GM19438 (cell line): ENCODE measurements at regions not wholly inside any gene's neighbourhood (a gene's known extent, or its start where the extent isn't known, plus 50 kb on each side); places are given as distances from the start of the nearest gene placed in this dataset.

Experiments used
- ATAC-seq: cut with Tn5 transposase; IDR thresholded peaks from one replicate; pipeline ENCODE4 v1.9.1; 2021; ENCODE audit warnings: low read depth; ENCODE audit not compliant: unreplicated experiment

GRCh38 chr9:116042321-116042720, 111.3 kb upstream of the PAPPA start:
- no peak for ATAC-seq

DNA sequence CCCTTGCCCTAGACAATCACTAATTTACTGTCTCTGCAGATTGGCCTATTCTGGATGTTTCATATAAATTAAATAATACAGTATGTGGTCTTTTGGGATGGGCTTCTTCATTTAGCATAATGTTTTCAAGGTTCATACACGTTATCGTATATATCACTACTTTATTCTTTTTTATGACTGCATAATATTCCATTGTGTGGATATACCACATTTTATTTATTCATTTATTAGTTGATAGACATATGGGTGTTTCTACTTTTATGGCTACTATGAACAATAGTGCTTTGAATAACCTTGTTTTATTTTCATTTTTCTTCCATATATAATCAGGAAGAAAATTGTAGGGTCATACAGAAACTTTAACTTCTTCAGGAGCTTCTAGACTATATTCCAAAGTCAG, 108.5 kb upstream of the PAPPA start:
- ATAC-seq, result no peak

DNA sequence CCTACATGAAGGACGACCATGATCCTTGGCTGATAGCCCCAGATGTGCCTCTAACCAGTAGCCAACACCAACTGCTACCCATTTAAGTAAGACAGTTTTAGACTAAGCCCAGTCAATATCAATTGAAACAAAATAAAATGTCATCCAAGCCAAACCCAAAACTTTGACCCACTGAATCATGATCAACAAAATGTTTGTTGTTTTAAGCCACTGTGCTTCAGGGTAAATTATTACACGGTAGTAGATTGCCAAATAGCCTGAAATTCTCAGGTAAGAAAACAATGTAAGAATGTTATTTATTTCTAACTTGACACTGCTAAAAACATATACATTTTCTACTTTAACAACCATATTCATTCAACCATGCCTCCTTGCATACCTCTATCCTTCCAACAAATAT, 105.5 kb upstream of the PAPPA start:
- ATAC-seq, result no peak

GRCh38 chr9:116049456-116049855, 104.1 kb upstream of the PAPPA start:
- ATAC-seq, result no peak

DNA sequence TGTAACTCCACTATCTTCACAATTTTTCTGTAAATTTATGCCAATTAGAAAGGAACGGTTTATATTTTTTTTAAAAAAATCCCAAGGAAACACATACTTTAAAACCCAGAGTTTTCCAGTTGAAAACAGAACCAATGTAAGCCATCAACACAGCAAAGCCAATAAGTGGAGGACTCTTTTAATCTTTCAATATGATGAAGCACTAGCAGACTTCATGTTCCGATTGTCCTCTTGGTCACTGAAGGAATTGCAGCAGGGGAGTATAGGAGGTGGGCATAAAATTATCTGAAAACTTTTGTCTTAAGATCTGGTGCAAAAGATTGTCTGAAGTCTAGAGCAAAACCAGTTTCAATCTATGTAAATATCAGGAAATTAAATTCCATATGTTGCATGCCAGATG, 102.1 kb upstream of the PAPPA start:
- ATAC-seq, result no peak

DNA sequence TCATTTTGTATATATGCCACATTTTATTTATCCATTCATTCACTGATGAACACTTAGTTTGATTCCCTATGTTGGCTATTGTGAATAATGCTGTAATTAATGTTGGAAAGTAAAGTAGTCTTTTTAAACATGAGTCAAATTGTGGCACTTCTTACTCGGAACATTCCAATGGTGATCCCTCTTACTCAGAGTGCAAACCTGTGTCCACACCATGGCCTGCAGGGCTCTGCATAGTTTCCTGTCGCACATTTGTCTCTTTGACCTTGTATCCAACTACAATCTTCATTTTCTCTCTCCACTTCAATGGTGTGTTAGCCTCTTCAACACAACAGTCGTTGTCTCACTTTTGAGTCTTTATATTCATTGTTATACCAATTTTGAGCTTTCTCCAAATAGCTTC, 98.1 kb upstream of the PAPPA start:
- no peak for ATAC-seq

DNA sequence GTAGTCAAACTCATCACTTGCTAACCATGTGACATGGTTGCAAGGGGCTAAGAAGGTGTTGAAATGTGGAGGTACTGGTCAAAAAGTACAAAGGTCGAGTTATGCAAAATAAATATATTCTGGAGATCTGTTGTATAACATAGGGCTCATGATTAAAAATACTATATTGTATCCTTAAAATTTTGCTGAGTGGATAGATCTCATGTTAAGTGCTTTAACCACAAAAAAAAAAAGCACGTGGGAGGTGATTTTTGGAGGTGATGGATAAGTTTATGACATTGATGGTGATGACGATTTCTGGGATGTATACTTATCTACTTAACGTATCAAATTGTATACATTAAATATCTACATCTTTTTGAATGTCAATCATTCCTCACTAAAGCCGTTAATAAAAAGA, 96.2 kb upstream of the PAPPA start:
- ATAC-seq, result no peak

- ATAC-seq, result no peak
Observed at GRCh38 chr9:116058421-116058820, 95.2 kb upstream of the PAPPA start.

DNA sequence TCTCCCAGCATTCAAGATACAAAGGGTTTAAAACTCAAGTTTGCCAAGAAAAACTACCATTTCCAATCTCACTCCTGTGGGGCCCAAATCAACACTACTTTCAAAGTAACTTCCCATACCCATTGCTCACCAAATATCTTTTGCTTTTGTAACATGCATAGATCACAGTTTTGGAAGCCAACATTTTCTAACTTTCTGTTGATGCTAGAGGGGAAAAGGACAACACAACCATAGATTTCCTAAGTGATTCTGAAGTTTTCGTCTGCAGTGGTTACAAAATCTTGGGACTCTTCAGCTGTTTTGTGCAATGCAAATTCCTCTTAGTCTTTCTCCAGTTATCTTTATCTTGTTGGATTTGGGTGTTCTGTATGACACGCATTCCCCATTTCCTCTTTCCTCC, 94.1 kb upstream of the PAPPA start:
- ATAC-seq, result no peak

DNA sequence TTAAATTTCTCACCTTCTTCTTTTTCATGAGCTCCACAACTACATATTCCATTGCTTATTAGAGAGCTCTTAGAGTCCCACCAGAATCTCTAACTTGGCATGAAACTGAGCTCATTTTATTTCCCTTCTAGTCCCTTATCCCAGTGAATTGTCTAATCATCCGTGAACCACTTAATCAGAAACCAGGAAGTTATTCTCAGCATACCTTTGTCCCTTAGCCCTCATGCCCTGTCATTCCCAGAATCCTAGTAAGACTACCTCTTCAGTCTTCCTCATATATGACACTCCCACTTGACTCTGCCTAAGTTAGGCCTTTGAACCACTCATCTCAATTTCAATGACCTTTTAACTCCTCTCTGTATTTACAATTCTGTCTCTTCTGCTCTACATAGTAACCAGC, 93.0 kb upstream of the PAPPA start:
- ATAC-seq, result no peak

GRCh38 chr9:116061546-116062205, 91.9 kb upstream of the PAPPA start:
- ATAC-seq, result no peak

DNA sequence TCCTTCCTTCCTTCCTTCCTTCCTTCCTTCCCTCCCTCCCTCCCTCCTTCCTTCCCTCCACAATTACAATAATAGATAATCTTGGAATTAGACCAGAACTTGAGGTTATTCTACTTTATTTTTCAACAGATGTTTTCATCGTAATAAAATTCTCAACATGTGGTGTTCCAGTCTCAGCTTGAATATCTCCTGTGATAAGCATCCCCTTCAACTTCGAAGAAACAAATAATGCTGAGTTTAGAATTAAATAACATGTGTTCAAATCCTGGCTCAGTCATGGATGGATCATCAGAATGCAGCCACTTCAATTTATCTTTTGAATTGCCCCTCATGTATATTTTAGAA, 91.4 kb upstream of the PAPPA start:
- no peak for ATAC-seq

DNA sequence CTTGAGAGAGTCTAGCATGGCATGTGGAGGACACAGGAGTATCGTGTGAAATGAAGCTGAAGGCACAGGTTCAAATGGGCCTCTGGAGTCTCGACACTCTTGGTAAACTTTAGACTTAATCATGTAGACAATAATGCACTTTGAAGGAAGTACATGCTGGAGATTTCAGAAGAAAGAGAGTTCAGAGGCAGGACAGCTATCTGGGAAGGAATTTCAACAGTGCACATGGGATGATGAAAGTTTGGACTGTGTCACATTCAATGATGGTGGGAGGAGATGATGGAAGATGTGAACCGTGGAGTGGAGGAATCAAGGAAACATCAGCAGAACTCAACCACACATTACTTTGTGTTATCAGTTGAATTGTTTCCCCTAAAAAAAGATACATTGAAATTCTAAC, 88.6 kb upstream of the PAPPA start:
- no peak for ATAC-seq

DNA sequence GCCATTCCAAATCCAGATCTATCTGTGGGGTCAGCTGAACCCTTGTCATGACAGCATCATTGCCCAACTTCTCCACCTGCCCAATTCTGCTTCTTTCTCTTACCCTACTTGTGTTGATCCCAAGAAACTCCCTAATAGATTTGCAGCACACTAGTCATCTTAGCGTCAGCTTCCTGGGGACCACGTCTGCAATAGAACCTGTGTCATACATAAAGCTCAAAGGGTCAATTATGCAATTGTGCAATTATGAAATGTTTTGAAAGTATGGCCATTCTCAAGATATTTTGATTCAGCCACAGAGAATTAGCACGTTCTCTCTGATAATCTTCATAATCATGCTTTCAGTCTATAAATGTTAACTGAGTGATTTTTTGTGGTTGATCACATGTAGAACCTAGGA, 87.4 kb upstream of the PAPPA start:
- no peak for ATAC-seq

DNA sequence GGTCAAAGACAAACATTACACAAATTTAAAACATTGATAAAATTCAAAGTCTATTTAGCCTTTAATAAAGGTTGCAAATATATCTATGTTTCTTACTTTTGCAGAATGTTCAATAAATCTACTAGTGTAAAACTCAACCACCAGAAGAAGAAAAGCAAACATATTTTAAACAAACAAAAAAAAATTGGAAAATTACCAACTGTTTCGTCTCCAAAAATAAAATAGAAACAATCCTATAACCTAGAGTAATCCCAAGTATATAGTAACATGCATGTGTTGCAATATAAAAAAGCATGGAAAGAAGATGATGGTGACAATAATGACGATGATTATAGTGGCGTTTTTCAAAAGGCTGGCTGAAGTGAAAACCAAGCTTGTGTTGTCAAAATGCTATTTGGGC, 86.0 kb upstream of the PAPPA start:
- no peak for ATAC-seq

- ATAC-seq, result no peak
Observed at GRCh38 chr9:116070256-116070914, 83.2 kb upstream of the PAPPA start.

- ATAC-seq, result no peak
Observed at GRCh38 chr9:116072046-116072445, 81.5 kb upstream of the PAPPA start.

DNA sequence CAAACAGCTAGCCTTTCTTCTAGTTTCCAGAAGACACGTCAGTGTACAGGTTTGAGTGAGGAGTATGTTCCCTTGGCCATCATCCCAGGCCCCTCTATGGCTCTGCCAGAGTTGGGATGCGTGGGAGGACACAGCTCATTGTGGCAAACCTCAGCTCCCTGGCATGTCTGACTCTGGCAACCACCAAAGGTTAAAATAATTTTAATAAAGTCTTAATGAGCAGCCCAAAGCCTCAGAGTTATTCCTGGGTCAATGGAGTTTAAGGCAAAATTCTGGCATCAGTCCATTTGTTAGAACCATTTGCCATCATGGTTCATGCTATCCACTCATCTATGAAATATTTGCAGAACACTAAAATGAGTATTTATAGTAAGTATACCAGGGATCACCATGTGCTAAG, 79.8 kb upstream of the PAPPA start:
- no peak for ATAC-seq

DNA sequence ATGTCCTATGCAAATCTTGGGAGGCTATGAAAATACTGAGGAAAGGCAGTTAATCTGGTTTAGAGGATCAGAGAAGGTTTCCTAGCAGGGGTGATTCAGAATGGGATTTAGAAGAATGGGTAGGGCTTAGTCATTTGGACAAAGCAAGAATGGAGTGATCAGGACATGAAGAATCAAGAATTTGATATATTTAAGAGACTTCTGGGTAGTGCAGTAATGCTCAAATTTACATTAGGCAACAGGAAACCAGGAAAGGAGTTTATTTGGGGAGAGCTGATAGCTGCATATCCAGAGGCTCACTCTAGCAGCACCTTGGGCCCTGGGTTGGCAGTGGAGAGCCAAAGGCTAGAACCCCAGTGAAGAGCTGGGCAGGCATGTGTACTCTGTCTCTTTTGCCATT, 78.9 kb upstream of the PAPPA start:
- no peak for ATAC-seq

DNA sequence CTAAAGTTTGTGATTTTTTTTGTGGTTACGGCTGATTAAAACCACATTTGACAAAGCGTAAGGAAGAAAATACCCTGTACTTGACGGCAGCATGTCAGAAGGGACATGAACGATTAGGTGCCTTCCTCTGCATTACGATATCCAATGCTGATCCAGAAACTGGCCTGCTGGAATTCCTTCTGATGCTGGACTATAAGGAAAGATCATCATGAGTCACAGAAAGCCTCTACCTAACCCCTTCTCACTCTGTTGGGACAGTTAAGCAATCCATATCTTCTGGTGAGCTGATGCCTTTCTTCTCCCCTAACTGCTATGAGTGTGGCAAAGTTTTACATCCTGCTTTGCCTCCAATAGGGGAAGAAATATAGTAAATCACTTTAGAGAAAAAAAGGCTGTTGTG, 78.4 kb upstream of the PAPPA start:
- ATAC-seq, result no peak

DNA sequence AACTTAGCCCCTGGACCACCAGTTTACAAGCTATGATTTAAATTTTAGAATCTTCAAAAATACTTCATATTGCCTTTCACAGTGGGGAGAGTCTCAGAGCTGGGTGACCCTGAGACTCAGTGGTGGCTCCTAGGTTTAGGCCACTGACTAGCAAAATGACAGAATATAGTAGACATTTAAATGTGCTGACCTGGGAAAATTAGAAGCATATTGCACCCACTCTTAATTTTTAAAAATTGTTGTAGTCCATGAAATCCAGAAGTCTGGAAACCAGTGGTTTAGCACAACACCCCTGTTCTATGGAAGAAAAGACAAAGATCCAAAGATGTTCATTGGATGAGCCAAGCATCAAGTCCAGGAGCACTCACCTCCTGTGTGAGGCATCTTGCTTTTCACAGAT, 75.0 kb upstream of the PAPPA start:
- ATAC-seq, result no peak

DNA sequence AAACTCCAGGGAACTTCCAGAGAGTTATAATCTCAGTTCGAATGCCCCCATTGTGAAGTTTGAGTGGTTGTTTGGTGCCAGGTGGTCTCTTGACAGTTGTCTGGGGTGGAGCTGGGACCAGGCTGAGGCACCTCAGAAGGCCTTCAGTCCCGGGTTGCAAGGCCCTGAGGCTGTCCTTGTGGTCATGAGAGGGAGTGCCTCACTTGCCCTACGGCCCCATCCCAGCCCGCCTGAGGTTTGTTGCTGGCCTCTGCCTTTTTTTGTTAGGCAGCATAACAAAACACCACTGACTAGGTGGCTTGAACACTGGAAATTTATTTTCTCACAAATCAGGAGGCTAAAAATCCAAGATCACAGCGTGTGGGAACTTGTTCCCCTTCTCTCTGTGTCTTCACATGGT, 73.0 kb upstream of the PAPPA start:
- ATAC-seq, result no peak
